Subcutaneous abdominal adipose tissue (tissue), 5 donors: ENCODE measurements at regions not wholly inside any gene's neighbourhood (a gene's known extent, or its start where the extent isn't known, plus 50 kb on each side); places are given as distances from the start of the nearest gene placed in this dataset.

Experiments used
- H3K27ac ChIP-seq: one replicate; pipeline ENCODE4 v1.7.0; 2013; ENCODE audit warnings: low read depth, mild to moderate bottlenecking, inconsistent platforms, low read length, moderate library complexity
- H3K27me3 ChIP-seq, 5 donors: one replicate each; pipeline ENCODE4 v1.7.0; 2013; ENCODE audit warnings: low read length in 5 of 5, inconsistent platforms in 1 of 5; ENCODE audit not compliant: control insufficient read depth in 5 of 5, insufficient read depth in 4 of 5
- H3K36me3 ChIP-seq, 5 donors: one replicate each; pipeline ENCODE4 v1.7.0; 2013; ENCODE audit warnings: low read length in 5 of 5; ENCODE audit not compliant: control insufficient read depth in 5 of 5, insufficient read depth in 5 of 5
- H3K4me1 ChIP-seq, 5 donors: one replicate each; pipeline ENCODE4 v1.7.0; 2013; ENCODE audit warnings: low read length in 5 of 5, mild to moderate bottlenecking in 3 of 5, moderate library complexity in 1 of 5; ENCODE audit not compliant: control insufficient read depth in 5 of 5, insufficient read depth in 5 of 5
- H3K4me3 ChIP-seq, 5 donors: one replicate each; pipeline ENCODE4 v1.7.0; 2013; ENCODE audit warnings: low read length in 5 of 5, low read depth in 1 of 5
- H3K9ac ChIP-seq, 5 donors: one replicate each; pipeline ENCODE4 v1.7.0; 2013; ENCODE audit warnings: low read length in 5 of 5, mild to moderate bottlenecking in 4 of 5, moderate library complexity in 3 of 5
- H3K9me3 ChIP-seq, 5 donors: one replicate each; pipeline ENCODE4 v1.7.0; 2013; ENCODE audit warnings: low read length in 5 of 5; ENCODE audit not compliant: control insufficient read depth in 5 of 5
- donor health status: healthy.
- donor health status: healthy.
- donor health status: healthy.
- donor health status: healthy.
- donor health status: healthy.

DNA sequence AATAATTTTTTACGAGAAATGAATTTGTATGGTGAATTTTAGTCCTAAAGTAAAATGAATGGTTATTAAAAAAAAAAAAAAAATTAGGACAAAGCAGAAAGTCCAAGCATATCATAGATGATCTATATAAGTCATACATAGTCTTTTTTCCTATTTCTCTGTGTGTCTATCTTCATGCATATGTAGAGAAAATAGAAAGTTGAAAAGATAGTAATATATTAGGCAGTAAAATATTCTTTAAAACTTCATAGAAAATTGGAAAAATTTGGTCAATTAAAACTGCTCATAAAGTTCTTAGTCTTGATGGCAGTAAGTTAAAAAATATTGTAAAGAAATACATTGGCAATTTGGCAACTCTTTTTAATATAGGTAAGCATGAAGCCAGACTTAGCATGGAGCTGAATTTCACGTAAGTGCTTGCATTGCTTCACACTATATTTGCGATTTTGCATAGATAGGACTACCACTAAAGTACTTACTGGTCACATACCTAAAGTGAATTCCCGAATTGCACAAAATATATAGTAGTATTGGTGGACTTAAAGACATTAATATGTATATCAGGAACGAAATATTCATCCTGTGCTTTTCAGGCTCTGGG is 303.8 kb downstream of the IPO8 start:
- Histone ChIP-seq H3K27ac (no peak overlapping the region), H3K4me3 (no peak overlapping the region), H3K9ac (no peak overlapping the region), H3K27me3 (no peaks in the 10 kb centered on the region), H3K9me3 (peaks cover 0 to 10% (median 3%) of the 10 kb centered on the region in 5 donors), H3K36me3 (no peaks in the 10 kb centered on the region), H3K4me1 (no peaks in the 10 kb centered on the region)

GRCh38 chr12:30385706-30386105 is 310.0 kb downstream of the IPO8 start:
- H3K9me3 ChIP-seq: peaks cover 0 to 5% (median 0%) of the 10 kb centered on the region in 5 donors
- H3K27ac ChIP-seq: no peak overlapping the region
- H3K36me3 ChIP-seq: no peaks in the 10 kb centered on the region
- H3K27me3 ChIP-seq: no peaks in the 10 kb centered on the region
- no peak overlapping the region for H3K9ac ChIP-seq
- H3K4me3 ChIP-seq: no peak overlapping the region
- no peaks in the 10 kb centered on the region for H3K4me1 ChIP-seq

- Histone ChIP-seq H3K36me3 (no peaks in the 10 kb centered on the region), H3K27ac (no peak overlapping the region), H3K27me3 (no peaks in the 10 kb centered on the region), H3K9me3 (peaks cover 0 to 3% (median 0%) of the 10 kb centered on the region in 5 donors), H3K4me3 (no peak overlapping the region), H3K9ac (no peak overlapping the region), H3K4me1 (no peaks in the 10 kb centered on the region)
These were observed 310.7 kb downstream of the IPO8 start for GRCh38 chr12:30384976-30385375.

GRCh38 chr12:30378307-30378706 is 317.4 kb downstream of the IPO8 start:
- no peaks in the 10 kb centered on the region for H3K27me3 ChIP-seq
- peaks cover 0 to 13% (median 3%) of the 10 kb centered on the region in 5 donors for H3K9me3 ChIP-seq
- no peaks in the 10 kb centered on the region for H3K4me1 ChIP-seq
- H3K4me3 ChIP-seq: no peak overlapping the region
- no peak overlapping the region for H3K9ac ChIP-seq
- no peaks in the 10 kb centered on the region for H3K36me3 ChIP-seq
- H3K27ac ChIP-seq: no peak overlapping the region

DNA sequence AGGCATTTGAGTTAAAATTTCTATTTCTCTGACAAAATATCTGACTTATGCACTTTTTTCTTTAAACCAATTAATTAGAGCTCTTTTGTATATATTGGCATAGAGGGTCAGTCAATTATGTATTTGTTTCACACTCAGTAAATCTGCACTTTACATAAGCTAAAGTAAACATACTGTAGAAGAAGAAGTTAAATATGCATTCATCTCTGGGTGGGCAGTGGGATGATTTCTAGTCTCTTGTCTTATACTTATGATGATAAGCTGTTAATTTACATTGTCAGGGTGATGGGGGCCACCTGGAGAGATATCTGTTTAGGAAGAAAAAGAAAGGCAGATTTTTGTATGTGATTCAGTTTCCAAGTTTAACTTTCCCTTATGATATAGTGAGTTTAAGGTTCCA is 330.8 kb downstream of the IPO8 start:
- no peak overlapping the region for H3K9ac ChIP-seq
- H3K9me3 ChIP-seq: peaks cover 0 to 6% (median 2%) of the 10 kb centered on the region in 5 donors
- H3K36me3 ChIP-seq: no peaks in the 10 kb centered on the region
- no peak overlapping the region for H3K4me3 ChIP-seq
- no peaks in the 10 kb centered on the region for H3K27me3 ChIP-seq
- no peaks in the 10 kb centered on the region for H3K4me1 ChIP-seq
- no peak overlapping the region for H3K27ac ChIP-seq

DNA sequence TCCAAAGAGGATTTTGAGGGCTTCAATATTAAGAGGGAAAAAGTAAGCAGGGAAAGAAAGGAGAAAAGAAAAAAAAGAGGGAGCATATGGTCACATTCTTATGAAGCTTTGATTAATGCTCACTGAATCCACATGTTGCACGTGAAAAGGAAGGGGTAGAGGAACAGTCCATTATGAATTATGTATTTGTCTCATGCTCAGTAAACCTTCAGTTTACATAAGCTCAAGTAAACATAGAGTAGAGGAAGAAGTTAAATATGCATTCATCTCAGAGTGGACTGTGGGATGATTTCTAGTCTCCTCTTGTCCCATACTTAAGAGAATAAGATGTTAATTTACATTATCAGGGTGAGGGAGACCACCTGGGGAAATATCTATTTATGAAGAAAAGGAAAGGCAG is 334.5 kb downstream of the IPO8 start:
- H3K9ac ChIP-seq: no peak overlapping the region

GRCh38 chr12:30358671-30359070 is 337.0 kb downstream of the IPO8 start:
- Histone ChIP-seq H3K27ac (no peak overlapping the region), H3K27me3 (no peaks in the 10 kb centered on the region), H3K9ac (no peak overlapping the region), H3K4me3 (no peak overlapping the region), H3K4me1 (peaks cover 0 to 12% (median 0%) of the 10 kb centered on the region in 5 donors), H3K36me3 (no peaks in the 10 kb centered on the region), H3K9me3 (peaks cover 0 to 6% (median 0%) of the 10 kb centered on the region in 5 donors)

More for the DNA sequence above, 334.5 kb downstream of the IPO8 start:
- no peaks in the 10 kb centered on the region for H3K27me3 ChIP-seq
- peaks cover 0 to 12% (median 0%) of the 10 kb centered on the region in 5 donors for H3K4me1 ChIP-seq
- no peaks in the 10 kb centered on the region for H3K36me3 ChIP-seq
- H3K27ac ChIP-seq: no peak overlapping the region
- H3K4me3 ChIP-seq: no peak overlapping the region
- H3K9me3 ChIP-seq: peaks cover 0 to 6% (median 0%) of the 10 kb centered on the region in 5 donors

- Histone ChIP-seq H3K27ac (no peak overlapping the region), H3K27me3 (no peaks in the 10 kb centered on the region), H3K4me1 (peaks cover 0 to 12% (median 0%) of the 10 kb centered on the region in 5 donors), H3K9ac (no peak overlapping the region), H3K36me3 (no peaks in the 10 kb centered on the region), H3K9me3 (peaks cover 0 to 3% (median 0%) of the 10 kb centered on the region in 5 donors), H3K4me3 (no peak overlapping the region)
These were observed 337.7 kb downstream of the IPO8 start for GRCh38 chr12:30357766-30358490.

- H3K27ac ChIP-seq: no peak overlapping the region
- peaks cover 0 to 27% (median 8%) of the 10 kb centered on the region in 5 donors for H3K9me3 ChIP-seq
- no peak overlapping the region for H3K4me3 ChIP-seq
These were observed 349.8 kb downstream of the IPO8 start for GRCh38 chr12:30345744-30346471.

GRCh38 chr12:30330565-30330964 is 365.1 kb downstream of the IPO8 start:
- Histone ChIP-seq H3K4me1 (peaks cover 0 to 8% (median 0%) of the 10 kb centered on the region in 5 donors), H3K36me3 (no peaks in the 10 kb centered on the region), H3K9ac (no peak overlapping the region), H3K4me3 (no peak overlapping the region), H3K27me3 (no peaks in the 10 kb centered on the region), H3K9me3 (peaks cover 0 to 3% (median 0%) of the 10 kb centered on the region in 5 donors), H3K27ac (no peak overlapping the region)

More at GRCh38 chr12:30345744-30346471, 349.8 kb downstream of the IPO8 start:
- Histone ChIP-seq H3K9ac (no peak overlapping the region), H3K36me3 (no peaks in the 10 kb centered on the region), H3K4me1 (no peaks in the 10 kb centered on the region), H3K27me3 (no peaks in the 10 kb centered on the region)
